Prostate gland (tissue), 2 donors: ENCODE measurements at regions not wholly inside any gene's neighbourhood (a gene's known extent, or its start where the extent isn't known, plus 50 kb on each side); places are given as distances from the start of the nearest gene placed in this dataset.

Experiments used
- CTCF ChIP-seq, 4 experiments: fragments of 200-600 bp in 2 of 4; fragments of 450-650 bp in 2 of 4; sonication (generic) in 2 of 4; IDR thresholded peaks; 1 replicate in 3 of 4; 2 replicates in 1 of 4; pipeline ENCODE4 v1.5.1; 2016 to 2019; ENCODE audit warnings: antibody characterized with exemption in 4 of 4, mild to moderate bottlenecking in 2 of 4, moderate library complexity in 2 of 4
- POLR2A ChIP-seq: fragments of 450-650 bp; IDR thresholded peaks from one replicate; pipeline ENCODE4 v1.6.1; 2016; ENCODE audit warnings: antibody characterized with exemption, mild to moderate bottlenecking

- no peak for TF ChIP-seq CTCF (IDR thresholded peaks at IDR 0.05)
- TF ChIP-seq POLR2A = no peak
These were observed 111.8 kb downstream of the SOX1 start for GRCh38 chr13:112178769-112179168.
